Keratinocyte (primary cell): ENCODE measurements at regions not wholly inside any gene's neighbourhood (a gene's known extent, or its start where the extent isn't known, plus 50 kb on each side); places are given as distances from the start of the nearest gene placed in this dataset.

ENCODE experiments used
- DNase-seq: peaks from one replicate; pipeline ENCODE4 v3.0.0-alpha.2; 2011; ENCODE audit warnings: low read depth, missing footprints, low spot score
- FAIRE-seq: peaks from 2 replicates; lab custom pipeline; 2011; peaks lifted over from hg19 to GRCh38; lab: Jason Lieb, UNC
- H2AFZ ChIP-seq: 2 replicates; pipeline ENCODE4 v1.6.0; 2012; ENCODE audit warnings: low read length, control low read depth, inconsistent platforms; ENCODE audit not compliant: control insufficient read depth
- H3K27ac ChIP-seq: 2 replicates; pipeline ENCODE4 v1.5.1; 2011; ENCODE audit warnings: low read length; ENCODE audit not compliant: control insufficient read depth, insufficient read depth
- H3K27me3 ChIP-seq: 3 replicates; pipeline ENCODE4 v1.6.0; 2011; ENCODE audit warnings: low read length; ENCODE audit not compliant: control insufficient read depth, insufficient read depth; ENCODE audit errors: extremely low read depth
- H3K36me3 ChIP-seq, 2 experiments: 2 replicates in 1 of 2; 3 replicates in 1 of 2; pipeline ENCODE4 v1.5.1; 2011; ENCODE audit warnings: low read length in 2 of 2, mild to moderate bottlenecking in 1 of 2; ENCODE audit not compliant: control insufficient read depth in 2 of 2, insufficient read depth in 2 of 2; ENCODE audit errors: extremely low read depth in 1 of 2
- H3K4me1 ChIP-seq: 3 replicates; pipeline ENCODE4 v1.5.1; 2011; ENCODE audit warnings: low read length; ENCODE audit not compliant: control insufficient read depth, insufficient read depth; ENCODE audit errors: extremely low read depth
- H3K4me2 ChIP-seq: 3 replicates; pipeline ENCODE4 v1.6.0; 2011; ENCODE audit warnings: low read depth, low read length; ENCODE audit not compliant: control insufficient read depth, insufficient read depth; ENCODE audit errors: extremely low read depth
- H3K4me3 ChIP-seq, 3 experiments: fragments of 200-600 bp in 1 of 3; sonication (generic) in 1 of 3; 2 replicates in 2 of 3; 3 replicates in 1 of 3; pipeline ENCODE4 v1.5.1; 2011 to 2016; ENCODE audit warnings: low read length in 3 of 3, mild to moderate bottlenecking in 3 of 3, control low read depth in 2 of 3, inconsistent platforms in 1 of 3, low read depth in 1 of 3, mixed read lengths in 1 of 3, mixed run types in 1 of 3, moderate library complexity in 1 of 3; ENCODE audit not compliant: control insufficient read depth in 2 of 3, insufficient read depth in 2 of 3; ENCODE audit errors: extremely low read depth in 1 of 3
- H3K79me2 ChIP-seq: 2 replicates; pipeline ENCODE4 v1.6.0; 2012; ENCODE audit warnings: low read length; ENCODE audit not compliant: control insufficient read depth, insufficient read depth
- H3K9ac ChIP-seq: 3 replicates; pipeline ENCODE4 v1.6.0; 2011; ENCODE audit warnings: low read length; ENCODE audit not compliant: control insufficient read depth, insufficient read depth; ENCODE audit errors: extremely low read depth
- H3K9me1 ChIP-seq: 3 replicates; pipeline ENCODE4 v1.6.0; 2011; ENCODE audit warnings: low read length; ENCODE audit not compliant: control insufficient read depth, insufficient read depth; ENCODE audit errors: extremely low read depth
- H3K9me3 ChIP-seq: 2 replicates; pipeline ENCODE4 v1.5.1; 2012; ENCODE audit warnings: low read depth, low read length; ENCODE audit not compliant: control insufficient read depth
- H4K20me1 ChIP-seq: 3 replicates; pipeline ENCODE4 v1.6.0; 2011; ENCODE audit warnings: low read length; ENCODE audit not compliant: control insufficient read depth, insufficient read depth; ENCODE audit errors: extremely low read depth
- CTCF ChIP-seq, 3 experiments: IDR thresholded peaks in 1 of 3; conservative IDR thresholded peaks in 1 of 3; optimal IDR thresholded peaks in 1 of 3; 2 replicates in 2 of 3; 3 replicates in 1 of 3; pipeline versions ENCODE3 to v1.5.1; 2011; ENCODE audit warnings: low read length in 3 of 3, mild to moderate bottlenecking in 3 of 3, moderate library complexity in 2 of 3, control low read depth in 1 of 3, inconsistent platforms in 1 of 3; ENCODE audit not compliant: insufficient read depth in 2 of 3; ENCODE audit errors: extremely low read depth in 1 of 3
- EZH2 ChIP-seq: IDR thresholded peaks from one replicate; pipeline ENCODE4 v1.6.1; 2012; ENCODE audit warnings: inconsistent platforms, mild to moderate bottlenecking, low read length, moderate library complexity
- dilution Hi-C: fragments of 300-500 bp; cut with MboI; formaldehyde crosslinking; loops from one replicate; pipeline ENCODE4 v1.7.0; 2020; ENCODE audit warnings: low sequenced_read_pairs; ENCODE audit not compliant: extremely low pct_ligation_motif_present

GRCh38 chr14:29299372-29299771 lies 532.8 kb downstream of the FOXG1 start:
- H3K9me3 ChIP-seq = peaks cover 2% of the 10 kb centered on the region
- dilution Hi-C loops = no loop called here
- no peaks in the 10 kb centered on the region for H3K79me2 ChIP-seq
- no peaks in the 10 kb centered on the region for H3K27me3 ChIP-seq
- no peaks in the 10 kb centered on the region for H3K9me1 ChIP-seq
- no peak overlapping the region for H3K4me2 ChIP-seq
- no peaks in the 10 kb centered on the region for H3K4me1 ChIP-seq
- no peak for FAIRE-seq
- H3K27ac ChIP-seq = no peak overlapping the region
- H3K36me3 ChIP-seq = no peaks in the 10 kb centered on the region
- H3K4me3 ChIP-seq = no peak overlapping the region
- TF ChIP-seq EZH2 = no peak
- no peak for TF ChIP-seq CTCF (optimal IDR thresholded peaks at IDR 0.05 in 1 of 3, IDR thresholded peaks at IDR 0.05 in 1 of 3, conservative IDR thresholded peaks at IDR 0.05 in 1 of 3; ENCODE audit: extremely low read depth in 1 of 3, insufficient read depth in 2 of 3, low read length in 3 of 3)
- no peak for DNase-seq
- H3K9ac ChIP-seq = no peak overlapping the region
- no peaks in the 10 kb centered on the region for H4K20me1 ChIP-seq
- H2AFZ ChIP-seq = no peak overlapping the region

GRCh38 chr14:29301571-29301970 lies 535.0 kb downstream of the FOXG1 start:
- no peak overlapping the region for H3K4me3 ChIP-seq
- no peaks in the 10 kb centered on the region for H3K36me3 ChIP-seq
- H3K4me2 ChIP-seq = no peak overlapping the region
- H2AFZ ChIP-seq = no peak overlapping the region
- FAIRE-seq (no peak), DNase-seq (no peak)
- dilution Hi-C loops = no loop called here
- H3K79me2 ChIP-seq = no peaks in the 10 kb centered on the region
- no peak overlapping the region for H3K27ac ChIP-seq
- TF ChIP-seq EZH2 (no peak), CTCF (optimal IDR thresholded peaks at IDR 0.05 in 1 of 3, IDR thresholded peaks at IDR 0.05 in 1 of 3, conservative IDR thresholded peaks at IDR 0.05 in 1 of 3; ENCODE audit: extremely low read depth in 1 of 3, insufficient read depth in 2 of 3, low read length in 3 of 3) (no peak)
- no peaks in the 10 kb centered on the region for H3K27me3 ChIP-seq
- H3K4me1 ChIP-seq = no peaks in the 10 kb centered on the region
- no peaks in the 10 kb centered on the region for H4K20me1 ChIP-seq
- no peaks in the 10 kb centered on the region for H3K9me1 ChIP-seq
- H3K9me3 ChIP-seq = no peaks in the 10 kb centered on the region
- H3K9ac ChIP-seq = no peak overlapping the region
